Naive thymus-derived CD4-positive, alpha-beta T cell (primary cell): ENCODE measurements at regions not wholly inside any gene's neighbourhood (a gene's known extent, or its start where the extent isn't known, plus 50 kb on each side); places are given as distances from the start of the nearest gene placed in this dataset.

Source experiments
- ATAC-seq: fragments of 150-1000 bp; cut with Tn5 transposase; 2 replicates; pipeline ENCODE4 v1.10.0; 2021; ENCODE audit warnings: mild to moderate bottlenecking, moderate library complexity
- CTCF ChIA-PET: fragments of 350-600 bp; sonication (Branson Sonifier 250); formaldehyde crosslinking; loops from one replicate; lab custom pipeline; 2021; ENCODE audit warnings: antibody characterized with exemption; lab: Charles Lee
- POLR2A ChIA-PET: fragments of 350-600 bp; sonication (Branson Sonifier 250); formaldehyde crosslinking; loops from one replicate; lab custom pipeline; 2021; ENCODE audit warnings: antibody characterized with exemption, inconsistent platforms; lab: Charles Lee
- DNase-seq, 9 donors: peaks; one replicate each; pipeline versions ENCODE4 v3.0.0 to v3.0.0-alpha.2; 2020 to 2022; ENCODE audit warnings: mixed read lengths in 1 of 9
- H3K27ac ChIP-seq: one replicate; pipeline ENCODE4 v1.7.0; 2013; ENCODE audit warnings: mild to moderate bottlenecking, low read depth, low read length, moderate library complexity
- H3K27me3 ChIP-seq, 2 donors: one replicate each; pipeline ENCODE4 v1.7.0; 2013; ENCODE audit warnings: low read length in 2 of 2, mild to moderate bottlenecking in 2 of 2, moderate library complexity in 2 of 2; ENCODE audit not compliant: control insufficient read depth in 2 of 2, insufficient read depth in 2 of 2
- H3K36me3 ChIP-seq, 3 experiments: 1 replicate in 2 of 3; 2 replicates in 1 of 3; pipeline ENCODE4 v1.7.0; 2013; ENCODE audit warnings: low read length in 3 of 3, mild to moderate bottlenecking in 3 of 3, moderate library complexity in 1 of 3; ENCODE audit not compliant: insufficient read depth in 3 of 3, control insufficient read depth in 2 of 3
- H3K4me1 ChIP-seq, 2 donors: one replicate each; pipeline ENCODE4 v1.7.0; 2013; ENCODE audit warnings: low read length in 2 of 2, mild to moderate bottlenecking in 2 of 2, moderate library complexity in 1 of 2; ENCODE audit not compliant: control insufficient read depth in 2 of 2, insufficient read depth in 2 of 2
- H3K4me3 ChIP-seq: 2 replicates; pipeline ENCODE4 v1.7.0; 2013; ENCODE audit warnings: mild to moderate bottlenecking, low read length
- H3K9me3 ChIP-seq, 3 experiments: 1 replicate in 2 of 3; 2 replicates in 1 of 3; pipeline ENCODE4 v1.7.0; 2013; ENCODE audit warnings: low read length in 3 of 3; ENCODE audit not compliant: control insufficient read depth in 2 of 3
- H3K27ac Mint-ChIP-seq, 9 donors: one replicate each; pipeline ENCODE4 v1.8.0; 2020 to 2022; ENCODE audit warnings: mixed read lengths in 9 of 9, mild to moderate bottlenecking in 8 of 9, moderate library complexity in 5 of 9, inconsistent platforms in 2 of 9
- H3K27me3 Mint-ChIP-seq, 5 donors: one replicate each; pipeline ENCODE4 v1.8.0; 2021 to 2022; ENCODE audit warnings: mixed read lengths in 5 of 5, mild to moderate bottlenecking in 1 of 5
- H3K36me3 Mint-ChIP-seq, 5 donors: one replicate each; pipeline ENCODE4 v1.8.0; 2020 to 2022; ENCODE audit warnings: mixed read lengths in 5 of 5, mild to moderate bottlenecking in 3 of 5, inconsistent platforms in 1 of 5
- H3K4me1 Mint-ChIP-seq, 7 donors: one replicate each; pipeline ENCODE4 v1.8.0; 2020 to 2022; ENCODE audit warnings: mixed read lengths in 7 of 7, mild to moderate bottlenecking in 3 of 7, inconsistent platforms in 1 of 7
- H3K4me3 Mint-ChIP-seq, 10 donors: one replicate each; pipeline ENCODE4 v1.8.0; 2020 to 2022; ENCODE audit warnings: mild to moderate bottlenecking in 10 of 10, mixed read lengths in 10 of 10, moderate library complexity in 6 of 10, inconsistent platforms in 2 of 10
- H3K9me3 Mint-ChIP-seq, 11 donors: one replicate each; pipeline ENCODE4 v1.8.0; 2020 to 2022; ENCODE audit warnings: mixed read lengths in 11 of 11, mild to moderate bottlenecking in 4 of 11, inconsistent platforms in 1 of 11, moderate library complexity in 1 of 11
- intact Hi-C, 2 donors: fragments of 100-400 bp; cut with micrococcal nuclease; formaldehyde crosslinking; loops; one replicate each; pipeline ENCODE4 v1.15.1; 2023

- H3K27ac ChIP-seq = no peak overlapping the region
- intact Hi-C loops = no loop called here
- CTCF ChIA-PET = no interaction called here
These were observed 104.5 kb downstream of the ZMAT3 start for GRCh38 chr3:178967177-178967532.

GRCh38 chr3:178966299-178967176 lies 105.1 kb downstream of the ZMAT3 start:
- peak in 2 of 9 donors; percentile 6 to 11 for DNase-seq
- no peaks in the 10 kb centered on the region for H3K27me3 ChIP-seq
- ATAC-seq = no peak
- CTCF ChIA-PET = no interaction called here
- POLR2A ChIA-PET = no interaction called here
- no peaks in the 10 kb centered on the region for H3K27me3 Mint-ChIP-seq
- H3K4me1 ChIP-seq = peaks cover 0 to 3% of the 10 kb centered on the region in 2 donors
- H3K4me3 Mint-ChIP-seq = peak overlapping the region in 3 of 10 donors; percentile 10 to 16 (median 12)
- no peaks in the 10 kb centered on the region for H3K9me3 ChIP-seq
- peak overlapping the region in 2 of 9 donors; percentile 19 to 29 for H3K27ac Mint-ChIP-seq
- peaks cover 2 to 9% (median 7%) of the 10 kb centered on the region in 5 donors for H3K36me3 Mint-ChIP-seq
- no peaks in the 10 kb centered on the region for H3K36me3 ChIP-seq
- intact Hi-C loops = no loop called here
- no peak overlapping the region for H3K4me3 ChIP-seq
- peaks cover 2 to 18% (median 12%) of the 10 kb centered on the region in 7 donors for H3K4me1 Mint-ChIP-seq
- H3K27ac ChIP-seq = no peak overlapping the region
- H3K9me3 Mint-ChIP-seq = no peaks in the 10 kb centered on the region

More at GRCh38 chr3:178967177-178967532, 104.5 kb downstream of the ZMAT3 start:
- peaks cover 2 to 8% (median 4%) of the 10 kb centered on the region in 5 donors for H3K36me3 Mint-ChIP-seq
- H3K9me3 ChIP-seq = no peaks in the 10 kb centered on the region
- no peak overlapping the region for H3K4me3 ChIP-seq
- ATAC-seq = no peak
- no peaks in the 10 kb centered on the region for H3K9me3 Mint-ChIP-seq
- peak overlapping the region in 1 of 9 donors; percentile 29 for H3K27ac Mint-ChIP-seq
- no peaks in the 10 kb centered on the region for H3K27me3 Mint-ChIP-seq
- peaks cover 2 to 18% (median 12%) of the 10 kb centered on the region in 7 donors for H3K4me1 Mint-ChIP-seq
- no peaks in the 10 kb centered on the region for H3K27me3 ChIP-seq
- no peak for DNase-seq
- POLR2A ChIA-PET = no interaction called here
- peak overlapping the region in 1 of 10 donors; percentile 12 for H3K4me3 Mint-ChIP-seq
- no peaks in the 10 kb centered on the region for H3K36me3 ChIP-seq
- H3K4me1 ChIP-seq = peaks cover 0 to 3% of the 10 kb centered on the region in 2 donors

DNA sequence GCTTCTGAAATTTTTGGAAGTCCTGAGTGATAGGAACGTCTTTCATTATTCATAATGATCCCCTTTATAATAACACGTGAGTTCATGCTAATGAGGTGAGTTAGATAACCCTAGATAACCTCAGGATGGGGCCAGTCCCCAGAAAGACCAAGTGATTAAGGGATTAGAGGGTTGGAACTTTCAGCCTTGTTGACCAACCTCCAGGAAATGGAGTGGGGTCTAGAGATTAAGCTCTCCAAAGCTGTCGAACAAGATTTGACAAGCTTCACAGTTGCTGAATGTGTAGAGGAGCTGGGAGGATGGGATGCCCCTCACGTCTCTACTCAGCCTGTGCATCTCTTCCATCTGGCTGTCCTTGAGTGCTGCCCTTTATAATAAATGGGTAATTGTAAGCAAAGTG lies 107.1 kb downstream of the ZMAT3 start:
- CTCF ChIA-PET = no interaction called here
- Histone ChIP-seq H3K27me3 (no peaks in the 10 kb centered on the region), H3K4me3 (no peak overlapping the region), H3K4me1 (peaks cover 0 to 3% of the 10 kb centered on the region in 2 donors), H3K27ac (no peak overlapping the region), H3K9me3 (no peaks in the 10 kb centered on the region), H3K36me3 (no peaks in the 10 kb centered on the region)
- Mint-ChIP-seq H3K4me1 (peaks cover 5 to 18% (median 12%) of the 10 kb centered on the region in 7 donors), H3K36me3 (peaks cover 0 to 23% (median 21%) of the 10 kb centered on the region in 5 donors), H3K27me3 (no peaks in the 10 kb centered on the region), H3K9me3 (peaks cover 0 to 2% (median 0%) of the 10 kb centered on the region in 11 donors), H3K4me3 (no peak overlapping the region), H3K27ac (no peak overlapping the region)
- ATAC-seq (no peak), DNase-seq (no peak)
- POLR2A ChIA-PET = interaction anchor here (0.6 kb wide), 1 partner anchor 148 kb away, joined by 3 read pairs; no protein-coding TSS in a partner anchor
- intact Hi-C loops = no loop called here

DNA sequence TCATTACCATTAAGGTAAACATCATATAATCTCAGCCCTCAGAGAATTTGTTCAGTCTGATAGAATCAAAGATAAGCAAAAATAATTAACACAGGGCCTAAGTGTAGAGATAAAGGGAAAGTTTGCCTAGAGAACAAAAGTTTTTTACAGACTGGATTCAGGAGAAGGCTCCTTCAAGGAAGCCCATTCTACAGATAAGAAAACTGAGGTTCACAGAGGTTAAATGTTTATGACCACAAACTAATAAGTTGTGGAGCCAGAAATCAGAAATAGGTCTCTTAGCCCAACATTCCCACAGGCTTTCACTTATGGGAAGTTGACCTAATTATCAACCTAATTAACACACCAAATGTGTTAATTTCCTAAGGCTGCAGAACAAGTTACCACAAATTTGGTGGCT lies 110.7 kb downstream of the ZMAT3 start:
- peaks cover 0 to 8% (median 0%) of the 10 kb centered on the region in 11 donors for H3K9me3 Mint-ChIP-seq
- peaks cover 0 to 2% (median 0%) of the 10 kb centered on the region in 7 donors for H3K4me1 Mint-ChIP-seq
- Histone ChIP-seq H3K36me3 (no peaks in the 10 kb centered on the region), H3K4me3 (no peak overlapping the region), H3K4me1 (no peaks in the 10 kb centered on the region), H3K9me3 (no peaks in the 10 kb centered on the region), H3K27ac (no peak overlapping the region), H3K27me3 (no peaks in the 10 kb centered on the region)
- ChIA-PET CTCF (no interaction called here), POLR2A (no interaction called here)
- ATAC-seq (no peak), DNase-seq (no peak)
- no peaks in the 10 kb centered on the region for H3K27me3 Mint-ChIP-seq
- no peak overlapping the region for H3K4me3 Mint-ChIP-seq
- peaks cover 0 to 36% (median 32%) of the 10 kb centered on the region in 5 donors for H3K36me3 Mint-ChIP-seq
- no peak overlapping the region for H3K27ac Mint-ChIP-seq
- intact Hi-C loops = no loop called here

DNA sequence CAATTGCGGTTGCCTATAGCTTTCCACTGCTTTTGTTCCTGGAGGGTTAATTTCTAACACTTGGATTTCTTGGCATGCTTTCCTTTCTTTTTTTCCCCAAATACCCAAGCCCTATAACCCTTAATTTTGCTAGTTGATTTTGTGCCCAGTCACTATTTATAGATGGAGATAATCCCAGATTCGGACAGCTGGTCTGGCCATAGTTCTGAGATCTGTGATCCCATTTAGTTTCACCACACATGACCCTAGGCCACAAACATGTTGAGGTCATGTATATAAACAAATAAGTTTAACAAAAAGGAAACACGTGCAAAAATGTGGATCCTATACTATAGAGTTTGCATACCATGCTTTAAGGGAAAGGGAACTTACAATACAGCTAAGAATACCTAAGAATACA lies 111.4 kb downstream of the ZMAT3 start:
- Mint-ChIP-seq H3K9me3 (peaks cover 0 to 8% (median 0%) of the 10 kb centered on the region in 11 donors), H3K27me3 (no peaks in the 10 kb centered on the region), H3K36me3 (peaks cover 0 to 36% (median 32%) of the 10 kb centered on the region in 5 donors), H3K4me1 (peaks cover 0 to 2% (median 0%) of the 10 kb centered on the region in 7 donors), H3K4me3 (no peak overlapping the region), H3K27ac (no peak overlapping the region)
- intact Hi-C loops = no loop called here
- Histone ChIP-seq H3K36me3 (no peaks in the 10 kb centered on the region), H3K27me3 (no peaks in the 10 kb centered on the region), H3K9me3 (no peaks in the 10 kb centered on the region), H3K27ac (no peak overlapping the region), H3K4me3 (no peak overlapping the region), H3K4me1 (no peaks in the 10 kb centered on the region)
- ATAC-seq = no peak
- ChIA-PET CTCF (no interaction called here), POLR2A (no interaction called here)
- DNase-seq = no peak

- ChIA-PET POLR2A (no interaction called here), CTCF (no interaction called here)
- Histone ChIP-seq H3K9me3 (no peaks in the 10 kb centered on the region), H3K4me1 (no peaks in the 10 kb centered on the region), H3K4me3 (no peak overlapping the region), H3K27ac (no peak overlapping the region), H3K36me3 (no peaks in the 10 kb centered on the region), H3K27me3 (no peaks in the 10 kb centered on the region)
- peaks cover 2 to 19% (median 15%) of the 10 kb centered on the region in 5 donors for H3K36me3 Mint-ChIP-seq
- intact Hi-C loops = no loop called here
- H3K27me3 Mint-ChIP-seq = no peaks in the 10 kb centered on the region
- H3K4me3 Mint-ChIP-seq = no peak overlapping the region
- peaks cover 5 to 32% (median 9%) of the 10 kb centered on the region in 11 donors for H3K9me3 Mint-ChIP-seq
- H3K4me1 Mint-ChIP-seq = no peaks in the 10 kb centered on the region
- ATAC-seq (no peak), DNase-seq (no peak)
- no peak overlapping the region for H3K27ac Mint-ChIP-seq
These were observed 120.9 kb downstream of the ZMAT3 start for GRCh38 chr3:178950676-178951075.
